ENCODE measurements at regions not wholly inside any gene's neighbourhood (a gene's known extent, or its start where the extent isn't known, plus 50 kb on each side); places are given as distances from the start of the nearest gene placed in this dataset.

- Histone ChIP-seq H3K4me3 (ENCODE audit: low read length) (no peak overlapping the region), H3K27me3 (ENCODE audit: control insufficient read depth, low read length) (no peaks in the 10 kb centered on the region), H4K20me1 (ENCODE audit: control insufficient read depth, insufficient read depth, low read depth, low read length) (no peaks in the 10 kb centered on the region), H3K9me3 (ENCODE audit: control insufficient read depth, insufficient read depth, low read length) (no peaks in the 10 kb centered on the region), H3K27ac (ENCODE audit: low read depth, low read length) (no peak overlapping the region), H3K36me3 (ENCODE audit: control insufficient read depth, low read length) (no peaks in the 10 kb centered on the region), H3K4me2 (ENCODE audit: low read length) (no peak overlapping the region), H3F3A (ENCODE audit: control insufficient read depth, insufficient read depth) (no peaks in the 10 kb centered on the region), H3K4me1 (ENCODE audit: control insufficient read depth, low read length) (no peaks in the 10 kb centered on the region), H3K9me2 (replicated peaks; ENCODE audit: control insufficient read depth, low read length) (no peaks in the 10 kb centered on the region), H3K79me2 (ENCODE audit: control insufficient read depth, low read length) (no peaks in the 10 kb centered on the region)
- TF ChIP-seq EZH2phosphoT487 (IDR thresholded peaks at IDR 0.05; ENCODE audit: borderline replicate concordance, low read length): no peak
- no peak for TF ChIP-seq CTCF (IDR thresholded peaks at IDR 0.05; ENCODE audit: low read depth, low read length, poor library complexity, severe bottlenecking)
Observed at GRCh38 chr10:54983255-54983654, 182.2 kb upstream of the PCDH15 start.

DNA sequence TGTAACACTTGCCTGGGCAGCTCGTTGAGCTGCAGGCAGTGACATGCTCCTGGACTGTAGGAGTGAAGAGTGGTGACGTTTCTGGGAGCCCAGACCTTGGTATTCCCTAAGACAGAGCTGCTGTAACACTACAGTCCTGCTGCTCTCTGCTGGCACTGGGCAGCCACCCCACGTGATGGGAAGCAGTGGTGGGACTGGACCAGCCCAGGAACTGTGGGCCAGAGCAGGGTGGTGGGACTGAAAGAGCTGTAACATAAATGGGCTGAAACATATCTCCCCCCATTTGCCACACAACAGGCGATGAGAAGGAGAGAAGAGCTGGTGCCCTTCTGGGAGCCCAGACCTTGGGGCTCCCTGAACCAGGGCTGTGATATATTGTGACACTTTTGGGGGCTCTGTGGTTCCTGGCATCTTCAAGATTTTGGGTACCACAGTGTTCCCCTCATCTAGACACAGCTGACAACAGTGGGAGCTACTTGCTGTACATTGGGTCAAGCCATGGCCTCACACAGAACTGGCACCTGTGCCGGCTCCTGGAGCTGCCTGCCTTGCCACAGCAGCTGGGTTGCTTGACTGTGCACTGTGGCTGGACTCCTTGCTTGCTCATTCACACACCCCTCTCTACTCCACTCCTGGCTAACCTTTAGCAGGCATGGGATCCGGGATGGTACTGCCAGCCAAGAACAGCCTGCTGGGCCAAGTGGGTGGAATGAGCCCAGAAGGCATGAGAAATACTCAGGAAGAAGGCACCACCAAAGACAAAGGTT lies 161.3 kb upstream of the PCDH15 start:
- H3K9me2 ChIP-seq (replicated peaks; ENCODE audit: control insufficient read depth, low read length): no peaks in the 10 kb centered on the region
- H3K27ac ChIP-seq (ENCODE audit: low read depth, low read length): no peak overlapping the region
- no peaks in the 10 kb centered on the region for H3K9me3 ChIP-seq (ENCODE audit: control insufficient read depth, insufficient read depth, low read length)
- H3F3A ChIP-seq (ENCODE audit: control insufficient read depth, insufficient read depth): no peaks in the 10 kb centered on the region
- no peaks in the 10 kb centered on the region for H3K4me1 ChIP-seq (ENCODE audit: control insufficient read depth, low read length)
- no peaks in the 10 kb centered on the region for H4K20me1 ChIP-seq (ENCODE audit: control insufficient read depth, insufficient read depth, low read depth, low read length)
- no peak overlapping the region for H3K4me2 ChIP-seq (ENCODE audit: low read length)
- TF ChIP-seq CTCF (IDR thresholded peaks at IDR 0.05; ENCODE audit: low read depth, low read length, poor library complexity, severe bottlenecking) (no peak), EZH2phosphoT487 (IDR thresholded peaks at IDR 0.05; ENCODE audit: borderline replicate concordance, low read length) (no peak)
- no peak overlapping the region for H3K4me3 ChIP-seq (ENCODE audit: low read length)
- no peaks in the 10 kb centered on the region for H3K79me2 ChIP-seq (ENCODE audit: control insufficient read depth, low read length)
- H3K36me3 ChIP-seq (ENCODE audit: control insufficient read depth, low read length): no peaks in the 10 kb centered on the region
- H3K27me3 ChIP-seq (ENCODE audit: control insufficient read depth, low read length): no peaks in the 10 kb centered on the region

DNA sequence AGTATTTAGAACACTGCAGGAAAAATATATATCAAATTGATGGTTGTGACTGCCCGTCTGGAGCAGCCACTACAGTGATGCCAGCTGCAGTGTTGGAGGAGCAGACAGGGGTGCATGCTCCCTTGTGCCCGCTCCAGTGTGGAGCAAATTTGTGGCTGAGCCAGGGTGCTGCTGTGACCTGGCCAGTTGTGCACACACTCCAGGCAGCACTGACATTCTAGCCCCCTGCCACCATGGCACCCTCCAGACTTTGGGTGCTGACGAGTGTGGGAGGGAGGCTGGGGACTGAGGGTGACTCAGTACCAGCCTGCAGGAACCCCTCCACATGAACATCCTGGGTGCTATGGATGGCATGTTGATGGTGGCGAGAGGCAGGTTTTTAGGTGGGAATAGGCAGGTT lies 160.0 kb upstream of the PCDH15 start:
- no peak overlapping the region for H3K4me3 ChIP-seq (ENCODE audit: low read length)
- no peak for TF ChIP-seq EZH2phosphoT487 (IDR thresholded peaks at IDR 0.05; ENCODE audit: borderline replicate concordance, low read length)
- no peak for TF ChIP-seq CTCF (IDR thresholded peaks at IDR 0.05; ENCODE audit: low read depth, low read length, poor library complexity, severe bottlenecking)

More for the DNA sequence above, 160.0 kb upstream of the PCDH15 start:
- Histone ChIP-seq H3K9me3 (ENCODE audit: control insufficient read depth, insufficient read depth, low read length) (no peaks in the 10 kb centered on the region), H4K20me1 (ENCODE audit: control insufficient read depth, insufficient read depth, low read depth, low read length) (no peaks in the 10 kb centered on the region), H3K27me3 (ENCODE audit: control insufficient read depth, low read length) (no peaks in the 10 kb centered on the region), H3K4me1 (ENCODE audit: control insufficient read depth, low read length) (no peaks in the 10 kb centered on the region), H3K79me2 (ENCODE audit: control insufficient read depth, low read length) (no peaks in the 10 kb centered on the region), H3K4me2 (ENCODE audit: low read length) (no peak overlapping the region), H3F3A (ENCODE audit: control insufficient read depth, insufficient read depth) (no peaks in the 10 kb centered on the region), H3K9me2 (replicated peaks; ENCODE audit: control insufficient read depth, low read length) (no peaks in the 10 kb centered on the region), H3K36me3 (ENCODE audit: control insufficient read depth, low read length) (no peaks in the 10 kb centered on the region), H3K27ac (ENCODE audit: low read depth, low read length) (no peak overlapping the region)

Data from DOHH2 (cell line).